NCI-H1105 (cell line): ENCODE measurements at regions not wholly inside any gene's neighbourhood (a gene's known extent, or its start where the extent isn't known, plus 50 kb on each side); places are given as distances from the start of the nearest gene placed in this dataset.

Experiments
- DNase-seq: peaks from one replicate; lab custom pipeline; 2025; lab: John Stamatoyannopoulos, UW

GRCh38 chr7:46368871-46369270 is 447.8 kb upstream of the IGFBP3 start:
- no peak for DNase-seq

DNA sequence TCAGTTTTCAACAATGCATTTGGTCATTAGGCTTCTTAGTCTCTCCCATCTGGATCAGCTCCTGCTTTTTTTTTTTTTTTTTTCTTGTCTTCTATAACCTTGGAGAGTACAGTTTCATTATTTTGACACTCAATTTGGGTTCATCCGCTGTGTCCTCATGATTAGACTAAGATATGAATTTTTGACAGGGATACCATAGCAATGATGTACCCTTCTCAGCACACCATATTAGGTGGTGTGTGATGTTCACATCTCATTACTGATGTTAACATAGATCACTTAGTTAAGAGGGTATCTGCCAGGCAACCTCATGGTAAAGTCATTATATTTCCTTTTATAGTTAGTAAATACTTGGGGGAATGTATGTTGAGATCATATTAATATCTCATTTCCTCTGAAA is 445.5 kb upstream of the IGFBP3 start:
- DNase-seq, result no peak

DNA sequence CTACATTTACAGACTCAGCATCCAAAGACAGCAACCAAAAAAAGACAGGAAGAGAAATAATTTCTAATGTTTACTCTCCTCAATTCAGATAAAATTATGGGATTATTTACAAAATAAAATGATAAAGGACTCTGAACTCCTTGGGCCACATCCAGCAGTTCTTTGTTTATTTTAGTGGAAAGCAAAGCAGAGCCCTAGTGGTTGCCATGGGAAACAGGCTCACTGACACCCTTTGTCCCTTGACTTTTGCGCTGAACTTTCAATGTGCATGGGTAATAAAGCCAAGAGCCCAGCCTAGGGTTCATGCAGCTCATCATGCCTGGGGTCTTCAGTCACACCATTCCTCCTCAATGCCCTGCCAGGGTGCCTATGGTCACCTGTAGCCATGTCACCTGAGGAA is 442.6 kb upstream of the IGFBP3 start:
- peak; percentile 42 for DNase-seq

DNA sequence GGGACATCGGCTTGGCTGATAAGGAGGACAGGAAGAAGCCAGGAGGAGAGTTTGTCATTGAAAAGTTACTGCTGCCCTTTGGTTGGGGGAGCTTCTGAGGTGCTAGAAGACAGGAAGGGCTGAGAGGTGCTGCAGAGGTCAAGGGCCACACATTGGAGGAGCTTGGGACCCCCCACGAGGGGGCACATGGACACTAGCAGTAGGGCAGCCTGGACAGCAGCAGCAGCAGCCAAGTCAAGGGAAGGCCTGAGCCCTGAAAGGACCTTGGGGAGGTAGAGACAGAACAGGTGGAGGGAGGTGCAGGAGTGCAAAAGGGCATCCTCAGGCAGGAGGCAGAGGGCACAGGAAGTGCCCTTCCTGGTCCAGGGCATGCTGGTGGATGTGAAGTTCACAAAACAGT is 439.7 kb upstream of the IGFBP3 start:
- DNase-seq, result no peak

DNA sequence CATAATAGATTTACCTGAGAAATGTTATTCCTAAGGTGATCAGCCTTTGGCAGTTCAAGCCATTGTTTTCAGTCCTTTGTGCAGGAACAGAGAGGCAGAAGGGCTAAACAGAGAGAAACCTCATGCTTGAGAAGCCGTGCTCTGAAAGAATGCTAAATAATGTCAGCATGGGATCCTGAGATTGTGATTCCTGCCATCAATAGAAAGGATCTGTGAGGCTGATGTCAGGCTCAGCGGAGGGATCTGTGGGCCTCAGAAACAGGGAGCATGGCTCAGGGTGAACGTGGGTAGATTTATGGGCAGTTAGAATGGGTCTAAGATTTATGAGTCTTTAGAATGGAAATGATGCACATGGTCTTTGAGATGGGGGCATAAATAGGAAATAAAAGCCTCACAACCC is 439.2 kb upstream of the IGFBP3 start:
- no peak for DNase-seq

- DNase-seq, result no peak
These were observed 436.8 kb upstream of the IGFBP3 start for GRCh38 chr7:46357851-46358250.

GRCh38 chr7:46357290-46357689 is 436.2 kb upstream of the IGFBP3 start:
- DNase-seq, result no peak

DNA sequence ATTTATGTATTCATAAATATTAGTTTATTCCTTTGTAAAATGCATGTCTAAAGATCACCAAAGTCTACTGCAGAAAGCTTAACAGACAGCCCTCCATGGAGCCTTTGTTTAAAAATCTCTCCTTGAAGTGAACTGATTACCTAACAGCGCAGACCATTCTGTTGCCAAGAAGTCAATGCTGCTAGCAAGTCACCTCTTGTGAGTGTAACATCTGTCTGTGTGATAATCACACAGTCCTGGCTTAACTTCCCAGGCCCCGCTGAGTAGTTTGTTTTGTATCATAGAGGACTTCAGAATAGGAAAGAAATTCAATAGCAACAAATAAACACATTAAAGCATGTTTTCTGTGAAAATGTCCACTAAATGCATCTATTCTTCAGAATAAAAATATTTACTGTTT is 435.3 kb upstream of the IGFBP3 start:
- DNase-seq, result no peak

DNA sequence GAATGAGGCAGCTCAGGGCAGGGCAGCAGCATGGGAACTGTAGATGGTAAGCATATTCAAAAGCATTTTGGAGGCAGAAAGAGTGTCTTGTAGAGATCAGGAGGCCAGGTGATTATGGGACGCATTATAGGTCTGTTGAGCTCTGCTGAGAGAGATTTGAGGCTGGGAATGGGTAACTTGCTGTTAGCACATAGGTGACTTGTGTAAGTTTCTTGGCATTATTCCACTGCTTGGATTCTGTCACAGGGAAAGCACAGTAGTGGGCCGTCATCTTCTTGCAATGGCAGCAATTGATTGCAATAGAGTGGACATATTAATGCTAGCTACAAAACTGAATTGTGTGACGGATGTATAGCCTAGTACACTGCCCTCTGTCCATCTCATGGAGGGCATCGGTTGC is 434.3 kb upstream of the IGFBP3 start:
- DNase-seq, result no peak

- peak; percentile 43 for DNase-seq
These were observed 431.2 kb upstream of the IGFBP3 start for GRCh38 chr7:46352004-46352954.

DNA sequence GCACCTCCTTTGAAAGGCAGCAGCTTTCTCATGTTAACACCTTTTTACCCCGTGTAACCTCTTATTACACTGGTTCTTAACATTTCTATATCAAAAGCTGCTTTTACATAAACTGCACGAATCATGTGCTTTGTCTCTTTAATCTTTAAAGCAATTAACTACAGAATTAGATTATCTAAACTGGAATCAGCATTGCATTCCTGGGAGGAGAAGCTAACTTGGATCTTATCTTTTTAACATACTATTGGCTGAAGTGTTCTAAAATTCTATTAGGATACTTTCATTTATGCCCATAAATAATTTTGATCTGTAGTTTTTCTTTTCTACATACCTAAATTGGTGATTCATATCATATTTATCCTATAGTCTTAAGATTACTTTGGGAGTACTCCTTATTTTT is 428.4 kb upstream of the IGFBP3 start:
- DNase-seq, result no peak

- DNase-seq, result no peak
These were observed 423.5 kb upstream of the IGFBP3 start for GRCh38 chr7:46344533-46344932.

DNA sequence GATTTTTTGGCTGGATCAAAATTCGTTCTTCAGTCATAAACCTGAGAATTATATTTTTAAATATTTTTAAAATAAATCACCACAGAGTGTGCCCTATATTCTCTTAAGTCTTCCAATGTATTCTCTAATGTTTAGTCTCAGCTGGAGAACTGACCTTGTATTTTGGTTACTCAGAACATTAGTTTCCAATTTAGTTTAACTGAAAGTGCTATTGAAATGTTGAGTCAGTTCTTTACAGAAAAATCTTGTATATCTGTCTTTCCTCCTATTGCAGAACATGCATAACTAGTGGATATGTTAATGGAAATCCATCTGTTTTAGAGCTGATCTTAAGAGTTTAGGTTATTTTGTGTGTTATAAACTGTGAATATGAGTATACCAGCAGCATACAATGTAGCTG is 422.7 kb upstream of the IGFBP3 start:
- DNase-seq, result no peak

DNA sequence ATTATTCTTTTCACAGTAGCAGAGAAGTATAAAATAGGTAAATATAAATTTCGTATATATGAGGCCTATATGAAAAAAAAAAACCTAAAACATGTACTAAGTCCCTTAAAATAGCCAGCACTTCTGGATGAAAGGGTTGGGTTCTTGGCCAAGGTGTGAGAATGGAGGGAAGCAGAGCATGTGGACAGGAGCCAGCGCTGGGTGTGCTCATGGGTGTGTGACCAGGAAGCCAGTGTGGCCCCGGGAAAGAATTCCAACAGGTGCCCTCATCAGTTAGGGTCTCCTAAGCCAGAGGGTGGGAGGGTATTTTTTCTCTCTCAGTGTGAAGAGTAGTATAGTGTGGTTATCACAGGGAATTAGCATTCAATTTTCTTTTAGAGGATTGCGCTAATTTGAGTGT is 401.9 kb upstream of the IGFBP3 start:
- no peak for DNase-seq

DNA sequence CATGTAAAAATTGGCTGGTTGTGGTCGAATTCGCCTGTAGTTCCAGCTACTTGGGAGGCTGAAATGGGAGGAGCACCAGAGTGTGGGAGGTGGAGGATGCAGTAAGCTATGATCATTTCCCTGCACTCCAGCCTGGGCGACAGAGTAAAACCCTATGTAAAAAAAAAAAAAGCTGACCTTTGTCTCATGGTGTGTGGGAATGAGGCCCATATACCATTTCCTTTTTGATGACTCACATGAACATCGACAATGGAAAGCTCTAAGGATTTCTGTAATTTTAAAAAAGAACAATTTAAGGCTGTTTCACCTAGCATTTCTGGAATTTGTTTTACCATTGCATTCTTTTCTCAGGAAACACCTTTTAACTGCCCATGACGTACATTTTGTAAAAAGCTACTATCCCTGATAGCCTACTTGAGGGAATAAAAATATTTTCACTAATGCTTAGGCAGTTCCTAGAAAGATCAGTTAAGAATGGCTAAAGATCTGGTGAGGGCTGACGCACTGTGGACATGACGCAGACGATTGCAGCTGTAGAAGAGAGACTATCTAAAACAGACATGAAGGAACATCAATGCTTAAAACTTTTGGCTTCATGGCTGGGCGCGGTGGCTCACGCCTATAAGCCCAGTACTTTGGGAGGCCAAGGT is 400.6 kb upstream of the IGFBP3 start:
- DNase-seq, result no peak

GRCh38 chr7:46320956-46321355 is 399.9 kb upstream of the IGFBP3 start:
- DNase-seq, result no peak

DNA sequence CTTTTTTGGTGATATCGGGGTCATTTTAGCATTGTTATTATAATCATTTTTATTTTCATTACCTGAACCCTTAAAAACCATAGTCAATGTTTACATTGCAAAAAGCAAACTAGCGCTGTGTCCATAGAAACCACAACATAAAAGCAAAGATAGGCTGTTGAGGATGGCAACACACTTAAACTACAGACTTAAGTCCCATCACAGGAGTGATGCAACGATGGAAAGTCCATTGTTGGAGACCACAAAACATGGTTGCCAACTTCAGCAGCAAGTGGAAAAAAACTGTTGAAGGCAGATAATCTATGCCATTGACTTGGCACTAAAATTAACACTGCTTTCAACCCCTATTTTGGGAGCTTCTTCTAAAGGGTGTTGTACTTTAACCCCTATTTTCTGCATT is 398.8 kb upstream of the IGFBP3 start:
- DNase-seq, result no peak

DNA sequence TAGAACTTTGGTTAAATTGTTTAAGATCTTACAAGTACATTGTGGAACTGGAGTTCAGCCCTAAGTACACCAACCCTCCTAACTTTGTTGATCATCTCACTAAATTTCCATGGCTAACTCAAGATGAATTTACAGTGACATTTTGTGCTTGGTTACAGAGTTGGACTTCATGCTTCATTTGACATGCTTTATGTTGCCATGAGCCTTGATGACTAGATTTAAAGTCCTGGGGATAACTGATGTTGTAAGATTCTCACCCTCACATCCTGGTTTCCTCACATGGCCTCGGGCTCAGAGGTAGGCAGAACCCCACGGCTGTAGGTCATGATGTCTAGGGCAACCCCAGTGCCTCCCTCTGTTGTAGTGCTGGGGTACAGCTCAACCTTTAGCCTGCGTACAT is 397.2 kb upstream of the IGFBP3 start:
- no peak for DNase-seq

DNA sequence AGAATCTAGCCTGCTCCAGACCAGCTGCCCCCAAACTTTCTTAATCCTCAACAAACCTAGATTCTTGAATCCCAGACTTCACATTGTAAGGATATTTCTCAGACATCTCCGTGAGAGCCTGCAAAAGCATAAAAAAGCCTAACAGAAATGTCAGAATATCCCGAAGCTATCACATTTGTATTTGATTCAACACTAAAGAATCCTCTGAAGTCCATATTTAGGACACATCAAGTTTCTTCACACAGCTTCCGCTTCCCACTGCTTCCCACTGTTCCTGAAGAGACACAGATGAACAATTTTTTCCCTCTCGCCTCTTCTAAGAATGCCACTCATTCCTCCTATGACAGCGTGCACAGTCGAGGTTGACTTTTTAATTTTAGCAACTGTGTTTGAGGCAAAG is 396.2 kb upstream of the IGFBP3 start:
- DNase-seq, result no peak

- no peak for DNase-seq
These were observed 394.8 kb upstream of the IGFBP3 start for GRCh38 chr7:46315891-46316290.

GRCh38 chr7:46301677-46302076 is 380.6 kb upstream of the IGFBP3 start:
- DNase-seq, result no peak

- DNase-seq, result no peak
These were observed 376.4 kb upstream of the IGFBP3 start for GRCh38 chr7:46297515-46297914.

DNA sequence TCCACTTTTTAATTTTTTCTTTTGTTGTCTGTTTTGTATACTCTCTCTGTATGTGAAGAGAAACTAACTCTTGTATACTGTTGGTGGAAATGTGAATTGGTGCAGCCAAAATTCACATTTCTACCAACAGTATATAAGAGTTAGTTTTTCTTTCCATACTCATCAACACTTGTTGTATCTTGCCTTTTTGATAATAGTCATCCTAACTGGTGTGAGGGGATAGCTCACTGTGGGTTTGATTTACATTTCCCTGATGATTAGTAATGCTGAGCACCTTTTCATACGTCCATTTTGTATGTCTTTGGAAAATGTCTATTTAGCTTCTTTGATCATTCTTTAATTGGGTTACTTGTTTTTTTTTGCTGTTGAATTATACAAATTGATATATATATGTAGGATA is 375.5 kb upstream of the IGFBP3 start:
- no peak for DNase-seq

- DNase-seq, result no peak
These were observed 373.3 kb upstream of the IGFBP3 start for GRCh38 chr7:46294381-46294780.
